Calu3 (cell line): ENCODE measurements at regions not wholly inside any gene's neighbourhood (a gene's known extent, or its start where the extent isn't known, plus 50 kb on each side); places are given as distances from the start of the nearest gene placed in this dataset.
A peak's percentile ranks its signal among the peaks of the same experiment; 100 is the strongest.
"Not testable (repeated sequence)": the region's sequence is repeated elsewhere in the genome, so short reads cannot be mapped to it uniquely, and the experiment has no call there.

Source experiments
- BruUV-seq: library from RNA; stranded (reverse); fragments of 400-500 nt; replicated peaks from 2 replicates; lab custom pipeline; 2021; lab: Mats Ljungman, UMichigan
- CTCF ChIA-PET: fragments of 300-600 bp; sonication (Branson Sonifier 250); formaldehyde crosslinking; loops from one replicate; lab custom pipeline; 2022; ENCODE audit warnings: antibody characterized with exemption; lab: Charles Lee
- DNase-seq: peaks from one replicate; pipeline ENCODE4 v3.0.0; 2022
- H3K27ac Mint-ChIP-seq: one replicate; pipeline ENCODE4 v1.8.0; 2022; ENCODE audit warnings: mixed read lengths; ENCODE audit not compliant: unreplicated experiment
- H3K27me3 Mint-ChIP-seq: one replicate; pipeline ENCODE4 v1.8.0; 2022; ENCODE audit warnings: mixed read lengths; ENCODE audit not compliant: unreplicated experiment
- H3K36me3 Mint-ChIP-seq: one replicate; pipeline ENCODE4 v1.8.0; 2022; ENCODE audit warnings: mild to moderate bottlenecking, moderate library complexity, mixed read lengths; ENCODE audit not compliant: insufficient read depth, unreplicated experiment
- H3K4me1 Mint-ChIP-seq: one replicate; pipeline ENCODE4 v1.8.0; 2022; ENCODE audit warnings: mild to moderate bottlenecking, low read depth, mixed read lengths; ENCODE audit not compliant: unreplicated experiment
- H3K4me3 Mint-ChIP-seq: one replicate; pipeline ENCODE4 v1.8.0; 2022; ENCODE audit warnings: mild to moderate bottlenecking, low read depth, moderate library complexity, mixed read lengths; ENCODE audit not compliant: unreplicated experiment
- H3K9me3 Mint-ChIP-seq: one replicate; pipeline ENCODE4 v1.8.0; 2022; ENCODE audit warnings: low read depth, mixed read lengths; ENCODE audit not compliant: unreplicated experiment
- CTCF ChIP-seq: fragments of 200-600 bp; IDR thresholded peaks from one replicate; pipeline ENCODE4 v1.8.0; 2022; ENCODE audit warnings: antibody characterized with exemption; ENCODE audit not compliant: unreplicated experiment
- intact Hi-C: fragments of 100-400 bp; cut with micrococcal nuclease; formaldehyde crosslinking; loops from one replicate; pipeline ENCODE4 v1.10.0; 2022; ENCODE audit not compliant: unreplicated experiment

- Mint-ChIP-seq H3K27ac (no peak overlapping the region), H3K36me3 (no peaks in the 10 kb centered on the region), H3K27me3 (no peaks in the 10 kb centered on the region), H3K9me3 (no peaks in the 10 kb centered on the region), H3K4me1 (no peaks in the 10 kb centered on the region), H3K4me3 (no peak overlapping the region)
- BruUV-seq = no TSS peak
- TF ChIP-seq CTCF = no peak
- intact Hi-C loops = no loop called here
- no peak for DNase-seq
- CTCF ChIA-PET = no interaction called here
Observed at GRCh38 chr13:110984798-110985197, 69.9 kb upstream of the ANKRD10 start.

GRCh38 chr13:110984381-110984780 is 69.5 kb upstream of the ANKRD10 start:
- no peaks in the 10 kb centered on the region for H3K36me3 Mint-ChIP-seq
- no peak for DNase-seq
- H3K27ac Mint-ChIP-seq = no peak overlapping the region
- BruUV-seq = no TSS peak
- no peaks in the 10 kb centered on the region for H3K27me3 Mint-ChIP-seq
- no peak for TF ChIP-seq CTCF
- CTCF ChIA-PET = no interaction called here
- no peaks in the 10 kb centered on the region for H3K4me1 Mint-ChIP-seq
- H3K9me3 Mint-ChIP-seq = no peaks in the 10 kb centered on the region
- intact Hi-C loops = no loop called here
- H3K4me3 Mint-ChIP-seq = no peak overlapping the region

GRCh38 chr13:110983241-110983640 is 68.4 kb upstream of the ANKRD10 start:
- no peak overlapping the region for H3K27ac Mint-ChIP-seq
- BruUV-seq = no TSS peak
- no peaks in the 10 kb centered on the region for H3K27me3 Mint-ChIP-seq
- H3K9me3 Mint-ChIP-seq = no peaks in the 10 kb centered on the region
- H3K36me3 Mint-ChIP-seq = no peaks in the 10 kb centered on the region
- DNase-seq = no peak
- CTCF ChIA-PET = no interaction called here
- no peaks in the 10 kb centered on the region for H3K4me1 Mint-ChIP-seq
- no peak overlapping the region for H3K4me3 Mint-ChIP-seq
- intact Hi-C loops = no loop called here
- no peak for TF ChIP-seq CTCF

GRCh38 chr13:110981379-110981778 is 66.5 kb upstream of the ANKRD10 start:
- Mint-ChIP-seq H3K27me3 (no peaks in the 10 kb centered on the region), H3K9me3 (no peaks in the 10 kb centered on the region), H3K36me3 (no peaks in the 10 kb centered on the region), H3K4me3 (no peak overlapping the region), H3K27ac (peak overlapping the region; percentile 13), H3K4me1 (no peaks in the 10 kb centered on the region)
- no peak for TF ChIP-seq CTCF
- CTCF ChIA-PET = no interaction called here
- no TSS peak for BruUV-seq
- intact Hi-C loops = no loop called here
- DNase-seq = no peak

- H3K4me1 Mint-ChIP-seq = no peaks in the 10 kb centered on the region
- CTCF ChIA-PET = no interaction called here
- no peaks in the 10 kb centered on the region for H3K9me3 Mint-ChIP-seq
- H3K4me3 Mint-ChIP-seq = no peak overlapping the region
- H3K36me3 Mint-ChIP-seq = no peaks in the 10 kb centered on the region
- intact Hi-C loops = no loop called here
- H3K27ac Mint-ChIP-seq = no peak overlapping the region
- DNase-seq = no peak
- H3K27me3 Mint-ChIP-seq = no peaks in the 10 kb centered on the region
- BruUV-seq = no TSS peak
- no peak for TF ChIP-seq CTCF
Observed at GRCh38 chr13:110980921-110981320, 66.1 kb upstream of the ANKRD10 start.

GRCh38 chr13:110979149-110979548 is 64.3 kb upstream of the ANKRD10 start:
- BruUV-seq, H3K4me3 Mint-ChIP-seq, H3K4me1 Mint-ChIP-seq, H3K27ac Mint-ChIP-seq, CTCF ChIA-PET, H3K9me3 Mint-ChIP-seq, H3K27me3 Mint-ChIP-seq, DNase-seq, intact Hi-C loops, H3K36me3 Mint-ChIP-seq: not testable (repeated sequence)
